Hippocampal formation (tissue), 2 donors: ENCODE measurements at regions not wholly inside any gene's neighbourhood (a gene's known extent, or its start where the extent isn't known, plus 50 kb on each side); places are given as distances from the start of the nearest gene placed in this dataset.

ENCODE experiments used
- DNase-seq, 2 donors: peaks; one replicate each; lab custom pipeline; 2025; lab: John Stamatoyannopoulos, UW

- no peak for DNase-seq
Measured at GRCh38 chrX:13103188-13103913, 58.9 kb upstream of the FAM9C start.

- DNase-seq, result no peak
Measured at GRCh38 chrX:13102636-13103035, 58.2 kb upstream of the FAM9C start.

- DNase-seq, result no peak
Measured at GRCh38 chrX:13101441-13102139, 57.2 kb upstream of the FAM9C start.

GRCh38 chrX:13099121-13099520 lies 54.7 kb upstream of the FAM9C start:
- DNase-seq, result no peak

- no peak for DNase-seq
Measured at GRCh38 chrX:13096728-13097127, 52.3 kb upstream of the FAM9C start.

GRCh38 chrX:13094828-13095341 lies 50.5 kb upstream of the FAM9C start:
- DNase-seq, result no peak

GRCh38 chrX:13094374-13094773 lies 50.0 kb upstream of the FAM9C start:
- no peak for DNase-seq
